Mucosa of gallbladder (tissue), 1 donor: ENCODE measurements at regions not wholly inside any gene's neighbourhood (a gene's known extent, or its start where the extent isn't known, plus 50 kb on each side); places are given as distances from the start of the nearest gene placed in this dataset.
"Not testable (repeated sequence)": the region's sequence is repeated elsewhere in the genome, so short reads cannot be mapped to it uniquely, and the experiment has no call there.

Experiments used
- DNase-seq: peaks from one replicate; pipeline ENCODE4 v3.0.0-alpha.2; 2020; ENCODE audit warnings: low spot score
- donor health status: DM: no; HTN: no; CAD: no.

GRCh38 chr2:212913640-212914306 is 237.6 kb downstream of the IKZF2 start:
- DNase-seq = no peak

GRCh38 chr2:212912445-212913103 is 238.8 kb downstream of the IKZF2 start:
- DNase-seq = peak; percentile 26

GRCh38 chr2:212911011-212911410 is 240.4 kb downstream of the IKZF2 start:
- DNase-seq = no peak

- no peak for DNase-seq
Observed at GRCh38 chr2:212908682-212909435, 242.6 kb downstream of the IKZF2 start.

- DNase-seq = no peak
Observed at GRCh38 chr2:212908031-212908430, 243.4 kb downstream of the IKZF2 start.

- no peak for DNase-seq
Observed at GRCh38 chr2:212906620-212907019, 244.8 kb downstream of the IKZF2 start.

- DNase-seq = peak; percentile 23
Observed at GRCh38 chr2:212905640-212906201, 245.7 kb downstream of the IKZF2 start.

- DNase-seq = no peak
Observed at GRCh38 chr2:212904646-212905045, 246.8 kb downstream of the IKZF2 start.

GRCh38 chr2:212903413-212903812 is 248.0 kb downstream of the IKZF2 start:
- DNase-seq = peak; percentile 16

- no peak for DNase-seq
Observed at GRCh38 chr2:212902421-212902820, 249.0 kb downstream of the IKZF2 start.

- peak; percentile 31 for DNase-seq
Observed at GRCh38 chr2:212901604-212902275, 249.7 kb downstream of the IKZF2 start.

- no peak for DNase-seq
Observed at GRCh38 chr2:212900715-212901114, 250.7 kb downstream of the IKZF2 start.

- no peak for DNase-seq
Observed at GRCh38 chr2:212898011-212898410, 253.4 kb downstream of the IKZF2 start.

- no peak for DNase-seq
Observed at GRCh38 chr2:212897296-212897695, 254.1 kb downstream of the IKZF2 start.

- no peak for DNase-seq
Observed at GRCh38 chr2:212894026-212894425, 257.4 kb downstream of the IKZF2 start.

GRCh38 chr2:212893216-212893615 is 258.2 kb downstream of the IKZF2 start:
- no peak for DNase-seq

GRCh38 chr2:212892193-212892592 is 259.2 kb downstream of the IKZF2 start:
- no peak for DNase-seq

GRCh38 chr2:212891580-212891979 is 259.8 kb downstream of the IKZF2 start:
- no peak for DNase-seq

GRCh38 chr2:212882626-212883025 is 268.8 kb downstream of the IKZF2 start:
- DNase-seq = no peak

- not testable (repeated sequence) for DNase-seq
Observed at GRCh38 chr2:212876556-212876955, 274.9 kb downstream of the IKZF2 start.

- not testable (repeated sequence) for DNase-seq
Observed at GRCh38 chr2:212875950-212876349, 275.5 kb downstream of the IKZF2 start.

- no peak for DNase-seq
Observed at GRCh38 chr2:212873256-212873655, 278.2 kb downstream of the IKZF2 start.
